ENCODE measurements at regions not wholly inside any gene's neighbourhood (a gene's known extent, or its start where the extent isn't known, plus 50 kb on each side); places are given as distances from the start of the nearest gene placed in this dataset.
"Not testable (repeated sequence)": the region's sequence is repeated elsewhere in the genome, so short reads cannot be mapped to it uniquely, and the experiment has no call there.

- H3K36me3 ChIP-seq (replicated peaks in 1 of 2; ENCODE audit: control insufficient read depth in 2 of 2, insufficient read depth in 2 of 2, low read length in 2 of 2) = no peaks in the 10 kb centered on the region
Observed at GRCh38 chr6:170221753-170222400, 69.0 kb downstream of the DLL1 start.

GRCh38 chr6:170221052-170221752, 69.7 kb downstream of the DLL1 start:
- Histone ChIP-seq H3K27me3 (ENCODE audit: control insufficient read depth in 3 of 3, insufficient read depth in 3 of 3, low read depth in 1 of 3, low read length in 3 of 3) (peaks cover 0 to 8% (median 0%) of the 10 kb centered on the region in 3 experiments), H3K79me1 (ENCODE audit: low read depth, low read length) (no peaks in the 10 kb centered on the region), H3K36me3 (replicated peaks in 1 of 2; ENCODE audit: control insufficient read depth in 2 of 2, insufficient read depth in 2 of 2, low read length in 2 of 2) (no peaks in the 10 kb centered on the region), H2BK5ac (ENCODE audit: low read length) (no peak overlapping the region), H2BK12ac (ENCODE audit: low read length) (no peak overlapping the region), H2BK120ac (ENCODE audit: low read depth, low read length) (peak overlapping the region; percentile 87), H2BK15ac (ENCODE audit: low read length) (peak overlapping the region; percentile 93), H3K4me3 (ENCODE audit: low read length in 2 of 2) (no peak overlapping the region), H4K91ac (ENCODE audit: low read depth, low read length, poor library complexity) (no peak overlapping the region), H3K14ac (ENCODE audit: low read length) (no peak overlapping the region), H3K18ac (ENCODE audit: low read length) (peak overlapping the region; percentile 85), H3K4me2 (ENCODE audit: insufficient read depth, low read length, poor library complexity, severe bottlenecking) (no peak overlapping the region), H2AK5ac (ENCODE audit: low read depth, low read length) (peak overlapping the region; percentile 98), H3K27ac (replicated peaks; ENCODE audit: low read length) (peak overlapping the region; percentile 45), H3K9me3 (replicated peaks in 1 of 2; ENCODE audit: control insufficient read depth in 2 of 2, insufficient read depth in 1 of 2, low read depth in 1 of 2, low read length in 2 of 2) (no peaks in the 10 kb centered on the region), H4K8ac (ENCODE audit: low read depth, low read length) (no peak overlapping the region), H3K23ac (ENCODE audit: low read depth, low read length, poor library complexity) (no peak overlapping the region), H3K4ac (ENCODE audit: low read length) (no peak overlapping the region), H3K9ac (ENCODE audit: low read depth, low read length, poor library complexity) (no peak overlapping the region), H2AFZ (ENCODE audit: low read length) (no peak overlapping the region), H3K4me1 (ENCODE audit: control insufficient read depth in 2 of 2, insufficient read depth in 1 of 2, low read depth in 1 of 2, low read length in 2 of 2) (peaks cover 24 to 32% of the 10 kb centered on the region in 2 donors)
- no peak for DNase-seq (ENCODE audit: low spot score)
- WGBS, 2 donors (ENCODE audit: extremely low coverage in 2 of 2, insufficient read length in 2 of 2, insufficient replicate concordance in 1 of 2) = no CpG with 5 or more reads among the region's 29 CpGs

More at GRCh38 chr6:170221753-170222400, 69.0 kb downstream of the DLL1 start:
- WGBS, 2 donors (ENCODE audit: extremely low coverage in 2 of 2, insufficient read length in 2 of 2, insufficient replicate concordance in 1 of 2) = 100% methylated on average over 1 of the region's 29 CpGs; no CpG with 5 or more reads in 1 of the 2 donors
- no peaks in the 10 kb centered on the region for H3K79me1 ChIP-seq (ENCODE audit: low read depth, low read length)
- no peak overlapping the region for H4K8ac ChIP-seq (ENCODE audit: low read depth, low read length)
- H2BK120ac ChIP-seq (ENCODE audit: low read depth, low read length) = peak overlapping the region; percentile 87
- DNase-seq (ENCODE audit: low spot score) = no peak
- H3K18ac ChIP-seq (ENCODE audit: low read length) = peak overlapping the region; percentile 86
- H2BK15ac ChIP-seq (ENCODE audit: low read length) = peak overlapping the region; percentile 93
- H3K23ac ChIP-seq (ENCODE audit: low read depth, low read length, poor library complexity) = peak overlapping the region; percentile 58
- no peak overlapping the region for H3K27ac ChIP-seq (replicated peaks; ENCODE audit: low read length)
- H3K9ac ChIP-seq (ENCODE audit: low read depth, low read length, poor library complexity) = no peak overlapping the region
- no peak overlapping the region for H2BK5ac ChIP-seq (ENCODE audit: low read length)
- H4K91ac ChIP-seq (ENCODE audit: low read depth, low read length, poor library complexity) = peak overlapping the region; percentile 75
- H3K4me2 ChIP-seq (ENCODE audit: insufficient read depth, low read length, poor library complexity, severe bottlenecking) = no peak overlapping the region
- H2AFZ ChIP-seq (ENCODE audit: low read length) = no peak overlapping the region
- H3K4me3 ChIP-seq (ENCODE audit: low read length in 2 of 2) = no peak overlapping the region
- H3K4ac ChIP-seq (ENCODE audit: low read length) = peak overlapping the region; percentile 93
- peak overlapping the region; percentile 44 for H3K14ac ChIP-seq (ENCODE audit: low read length)
- peak overlapping the region; percentile 98 for H2AK5ac ChIP-seq (ENCODE audit: low read depth, low read length)
- H3K27me3 ChIP-seq (ENCODE audit: control insufficient read depth in 3 of 3, insufficient read depth in 3 of 3, low read depth in 1 of 3, low read length in 3 of 3) = peaks cover 0 to 8% (median 0%) of the 10 kb centered on the region in 3 experiments
- peaks cover 24 to 32% of the 10 kb centered on the region in 2 donors for H3K4me1 ChIP-seq (ENCODE audit: control insufficient read depth in 2 of 2, insufficient read depth in 1 of 2, low read depth in 1 of 2, low read length in 2 of 2)
- no peaks in the 10 kb centered on the region for H3K9me3 ChIP-seq (replicated peaks in 1 of 2; ENCODE audit: control insufficient read depth in 2 of 2, insufficient read depth in 1 of 2, low read depth in 1 of 2, low read length in 2 of 2)
- peak overlapping the region; percentile 97 for H2BK12ac ChIP-seq (ENCODE audit: low read length)

GRCh38 chr6:170213637-170214018, 77.2 kb downstream of the DLL1 start:
- not testable (repeated sequence) for H3K23ac ChIP-seq (ENCODE audit: low read depth, low read length, poor library complexity); H3K18ac ChIP-seq (ENCODE audit: low read length); H3K4me2 ChIP-seq (ENCODE audit: insufficient read depth, low read length, poor library complexity, severe bottlenecking); H3K4me3 ChIP-seq (ENCODE audit: low read length in 2 of 2); H2AFZ ChIP-seq (ENCODE audit: low read length); DNase-seq (ENCODE audit: low spot score); H3K14ac ChIP-seq (ENCODE audit: low read length); H3K9me3 ChIP-seq (replicated peaks in 1 of 2; ENCODE audit: control insufficient read depth in 2 of 2, insufficient read depth in 1 of 2, low read depth in 1 of 2, low read length in 2 of 2); H3K36me3 ChIP-seq (replicated peaks in 1 of 2; ENCODE audit: control insufficient read depth in 2 of 2, insufficient read depth in 2 of 2, low read length in 2 of 2); H3K79me1 ChIP-seq (ENCODE audit: low read depth, low read length); H2AK5ac ChIP-seq (ENCODE audit: low read depth, low read length); H3K4me1 ChIP-seq (ENCODE audit: control insufficient read depth in 2 of 2, insufficient read depth in 1 of 2, low read depth in 1 of 2, low read length in 2 of 2); H2BK15ac ChIP-seq (ENCODE audit: low read length); H4K8ac ChIP-seq (ENCODE audit: low read depth, low read length); H3K27ac ChIP-seq (replicated peaks; ENCODE audit: low read length); H2BK120ac ChIP-seq (ENCODE audit: low read depth, low read length); H3K4ac ChIP-seq (ENCODE audit: low read length); H2BK12ac ChIP-seq (ENCODE audit: low read length); H4K91ac ChIP-seq (ENCODE audit: low read depth, low read length, poor library complexity); H2BK5ac ChIP-seq (ENCODE audit: low read length); H3K9ac ChIP-seq (ENCODE audit: low read depth, low read length, poor library complexity)
- no CpG with 5 or more reads among the region's 19 CpGs for WGBS, 2 donors (ENCODE audit: extremely low coverage in 2 of 2, insufficient read length in 2 of 2, insufficient replicate concordance in 1 of 2)
- H3K27me3 ChIP-seq (ENCODE audit: control insufficient read depth in 3 of 3, insufficient read depth in 3 of 3, low read depth in 1 of 3, low read length in 3 of 3) = peaks cover 0 to 21% (median 0%) of the 10 kb centered on the region in 3 experiments

DNA sequence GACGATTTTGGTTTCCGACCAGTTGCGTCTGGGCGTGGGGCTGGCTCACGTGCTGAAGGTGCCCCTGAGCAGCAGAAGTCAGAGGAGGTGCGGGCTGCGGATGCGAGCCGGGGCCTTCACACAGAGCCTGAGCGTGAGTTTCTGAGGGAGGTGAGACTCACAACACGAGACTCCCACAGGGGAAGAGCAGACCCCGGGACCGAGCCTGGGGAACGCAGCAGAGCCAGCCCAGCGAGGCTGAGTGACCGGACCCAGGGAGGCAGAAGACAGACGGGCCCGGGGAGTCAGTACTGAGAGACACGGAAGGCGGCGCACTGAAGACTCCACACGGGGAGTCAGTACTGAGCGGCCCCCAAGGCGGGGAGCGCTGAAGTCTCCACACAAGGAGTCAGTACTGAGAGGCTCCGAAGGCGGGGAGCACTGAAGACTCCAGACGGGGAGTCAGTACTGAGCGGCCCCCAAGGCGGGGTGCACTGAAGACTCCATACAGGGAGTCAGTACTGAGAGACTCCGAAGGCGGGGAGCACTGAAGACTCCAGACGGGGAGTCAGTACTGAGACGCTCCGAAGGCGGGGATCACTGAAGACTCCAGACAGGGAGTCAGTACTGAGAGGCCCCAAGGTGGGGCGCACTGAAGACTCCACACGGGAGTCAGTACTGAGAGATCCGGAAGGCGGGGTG, 77.8 kb downstream of the DLL1 start:
- Histone ChIP-seq H3K4me3 (ENCODE audit: low read length in 2 of 2) (no peak overlapping the region), H2BK12ac (ENCODE audit: low read length) (no peak overlapping the region), H2BK120ac (ENCODE audit: low read depth, low read length) (no peak overlapping the region), H3K14ac (ENCODE audit: low read length) (no peak overlapping the region), H3K23ac (ENCODE audit: low read depth, low read length, poor library complexity) (no peak overlapping the region), H3K9ac (ENCODE audit: low read depth, low read length, poor library complexity) (no peak overlapping the region), H3K4ac (ENCODE audit: low read length) (no peak overlapping the region), H3K4me1 (ENCODE audit: control insufficient read depth in 2 of 2, insufficient read depth in 1 of 2, low read depth in 1 of 2, low read length in 2 of 2) (peaks cover 0 to 13% of the 10 kb centered on the region in 2 donors), H4K91ac (ENCODE audit: low read depth, low read length, poor library complexity) (no peak overlapping the region), H3K18ac (ENCODE audit: low read length) (peak overlapping the region; percentile 64), H2AK5ac (ENCODE audit: low read depth, low read length) (peak overlapping the region; percentile 82), H3K9me3 (replicated peaks in 1 of 2; ENCODE audit: control insufficient read depth in 2 of 2, insufficient read depth in 1 of 2, low read depth in 1 of 2, low read length in 2 of 2) (no peaks in the 10 kb centered on the region), H3K27me3 (ENCODE audit: control insufficient read depth in 3 of 3, insufficient read depth in 3 of 3, low read depth in 1 of 3, low read length in 3 of 3) (peaks cover 0 to 24% (median 0%) of the 10 kb centered on the region in 3 experiments), H2BK5ac (ENCODE audit: low read length) (peak overlapping the region; percentile 66), H4K8ac (ENCODE audit: low read depth, low read length) (no peak overlapping the region), H3K4me2 (ENCODE audit: insufficient read depth, low read length, poor library complexity, severe bottlenecking) (no peak overlapping the region), H3K79me1 (ENCODE audit: low read depth, low read length) (no peaks in the 10 kb centered on the region), H3K27ac (replicated peaks; ENCODE audit: low read length) (no peak overlapping the region), H2AFZ (ENCODE audit: low read length) (no peak overlapping the region), H3K36me3 (replicated peaks in 1 of 2; ENCODE audit: control insufficient read depth in 2 of 2, insufficient read depth in 2 of 2, low read length in 2 of 2) (no peaks in the 10 kb centered on the region), H2BK15ac (ENCODE audit: low read length) (peak overlapping the region; percentile 3)
- no CpG with 5 or more reads among the region's 40 CpGs for WGBS, 2 donors (ENCODE audit: extremely low coverage in 2 of 2, insufficient read length in 2 of 2, insufficient replicate concordance in 1 of 2)
- DNase-seq (ENCODE audit: low spot score) = no peak
